Right renal cortex interstitium (tissue), 3 donors: ENCODE measurements at regions not wholly inside any gene's neighbourhood (a gene's known extent, or its start where the extent isn't known, plus 50 kb on each side); places are given as distances from the start of the nearest gene placed in this dataset.

Experiments used
- DNase-seq, 3 donors: peaks; one replicate each; pipeline ENCODE4 v3.0.0-alpha.2; 2013; ENCODE audit warnings: low read depth in 3 of 3, low spot score in 2 of 3

- no peak for DNase-seq
These were observed 321.1 kb upstream of the SULF2 start for GRCh38 chr20:48106428-48106827.

- DNase-seq = no peak
These were observed 320.2 kb upstream of the SULF2 start for GRCh38 chr20:48105526-48105925.

GRCh38 chr20:48102931-48103660, 317.8 kb upstream of the SULF2 start:
- DNase-seq = no peak

- DNase-seq = no peak
These were observed 317.0 kb upstream of the SULF2 start for GRCh38 chr20:48102076-48102787.

GRCh38 chr20:48100483-48100882, 315.2 kb upstream of the SULF2 start:
- no peak for DNase-seq

- DNase-seq = no peak
These were observed 313.6 kb upstream of the SULF2 start for GRCh38 chr20:48098866-48099265.

- no peak for DNase-seq
These were observed 312.8 kb upstream of the SULF2 start for GRCh38 chr20:48098099-48098498.

GRCh38 chr20:48096957-48097890, 311.9 kb upstream of the SULF2 start:
- no peak for DNase-seq

GRCh38 chr20:48096212-48096875, 311.1 kb upstream of the SULF2 start:
- DNase-seq = no peak

GRCh38 chr20:48094944-48095343, 309.7 kb upstream of the SULF2 start:
- no peak for DNase-seq

GRCh38 chr20:48094196-48094749, 309.0 kb upstream of the SULF2 start:
- no peak for DNase-seq

- DNase-seq = peak in 1 of 3 donors; percentile 6
These were observed 307.5 kb upstream of the SULF2 start for GRCh38 chr20:48092596-48093280.

- no peak for DNase-seq
These were observed 305.5 kb upstream of the SULF2 start for GRCh38 chr20:48090784-48091183.

GRCh38 chr20:48090314-48090713, 305.0 kb upstream of the SULF2 start:
- no peak for DNase-seq

GRCh38 chr20:48080583-48080982, 295.3 kb upstream of the SULF2 start:
- DNase-seq = no peak

- DNase-seq = no peak
These were observed 293.7 kb upstream of the SULF2 start for GRCh38 chr20:48079028-48079427.

GRCh38 chr20:48076747-48077146, 291.5 kb upstream of the SULF2 start:
- no peak for DNase-seq

- DNase-seq = no peak
These were observed 291.0 kb upstream of the SULF2 start for GRCh38 chr20:48076247-48076646.

GRCh38 chr20:48075591-48076174, 290.4 kb upstream of the SULF2 start:
- no peak for DNase-seq
